Hypothalamus (tissue), 51 donors: ENCODE measurements at regions not wholly inside any gene's neighbourhood (a gene's known extent, or its start where the extent isn't known, plus 50 kb on each side); places are given as distances from the start of the nearest gene placed in this dataset.
"Not testable (repeated sequence)": the region's sequence is repeated elsewhere in the genome, so short reads cannot be mapped to it uniquely, and the experiment has no call there.

Experiments
- DNase-seq, 51 donors: peaks; one replicate each; lab custom pipeline; 2025; lab: John Stamatoyannopoulos, UW

DNA sequence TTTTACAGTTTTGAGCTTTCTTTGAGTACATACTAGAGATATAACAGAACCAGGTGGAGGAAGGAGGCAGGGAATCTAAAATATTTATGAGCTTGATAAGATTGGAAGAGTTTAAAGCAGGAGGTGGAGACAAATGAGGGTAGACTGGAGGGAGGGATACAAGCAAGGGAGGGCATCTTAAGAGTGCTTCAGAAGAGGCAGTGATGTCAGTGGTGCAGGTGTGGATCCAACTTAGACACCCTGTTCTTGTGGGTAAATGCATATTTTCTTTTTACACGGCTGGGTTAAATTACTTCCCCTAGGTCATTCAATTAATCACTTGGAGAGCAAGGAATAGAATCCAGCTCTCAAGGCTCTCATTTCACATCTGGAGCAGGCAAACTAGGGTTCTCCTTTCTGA is 146.1 kb upstream of the LRIG3 start:
- DNase-seq: no peak

DNA sequence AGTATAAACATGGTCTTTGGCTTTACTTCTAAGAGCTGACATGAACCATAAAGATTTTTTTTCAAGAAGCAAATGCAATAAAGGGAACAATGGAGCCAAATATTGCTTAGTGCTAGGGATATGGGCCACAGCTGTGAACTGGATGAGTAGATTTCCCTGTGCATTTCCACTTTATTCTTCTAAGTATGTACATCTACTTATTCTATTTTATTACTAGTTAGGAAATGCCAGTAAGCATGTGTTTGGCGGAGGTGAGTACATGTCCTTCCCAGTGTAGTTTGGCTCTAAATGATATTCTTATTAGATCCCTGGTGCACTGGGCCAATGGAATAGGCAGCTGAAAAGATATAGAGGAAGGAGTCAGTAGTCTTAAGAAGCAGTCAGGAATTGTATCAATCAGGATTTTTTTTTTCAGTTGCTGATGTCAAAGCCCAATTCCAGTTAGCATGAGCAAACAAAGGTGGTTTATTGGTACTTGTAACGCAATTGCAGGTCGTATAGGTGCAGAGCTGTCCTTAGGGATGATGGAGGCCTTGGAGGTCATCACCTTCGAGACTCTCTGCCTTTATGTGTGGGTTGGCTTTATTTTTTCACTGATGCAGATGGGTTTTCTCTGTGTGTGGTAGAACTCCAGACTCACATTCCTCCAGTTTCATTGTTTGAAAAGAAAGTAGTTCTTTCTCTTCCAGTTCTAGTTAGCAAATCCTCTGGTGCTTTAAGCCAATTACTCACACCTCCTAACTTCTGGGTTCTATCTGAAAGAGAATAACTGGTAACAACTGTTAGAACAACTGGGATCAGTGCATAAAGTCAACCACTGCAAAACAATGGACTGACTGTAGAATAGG is 139.0 kb upstream of the LRIG3 start:
- DNase-seq: no peak

DNA sequence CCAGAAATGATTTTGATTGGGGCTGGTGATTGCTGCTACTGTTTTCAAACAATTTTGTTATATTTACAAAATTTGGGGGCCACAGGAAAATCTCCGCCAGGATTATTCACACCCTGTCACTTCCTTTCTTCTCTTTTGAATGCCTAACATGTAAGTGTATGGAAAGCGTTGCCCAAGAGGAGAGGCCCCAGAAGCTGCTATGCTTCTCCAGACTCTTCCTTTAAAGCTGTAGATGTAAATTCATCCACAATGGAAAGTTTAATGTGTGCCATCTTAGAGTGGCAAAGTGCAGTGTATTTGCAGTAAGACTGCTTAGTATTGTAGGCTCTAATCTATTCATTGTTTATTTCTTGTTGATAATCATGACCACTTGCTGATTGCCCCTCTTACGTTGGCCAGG is 136.7 kb upstream of the LRIG3 start:
- DNase-seq: no peak

DNA sequence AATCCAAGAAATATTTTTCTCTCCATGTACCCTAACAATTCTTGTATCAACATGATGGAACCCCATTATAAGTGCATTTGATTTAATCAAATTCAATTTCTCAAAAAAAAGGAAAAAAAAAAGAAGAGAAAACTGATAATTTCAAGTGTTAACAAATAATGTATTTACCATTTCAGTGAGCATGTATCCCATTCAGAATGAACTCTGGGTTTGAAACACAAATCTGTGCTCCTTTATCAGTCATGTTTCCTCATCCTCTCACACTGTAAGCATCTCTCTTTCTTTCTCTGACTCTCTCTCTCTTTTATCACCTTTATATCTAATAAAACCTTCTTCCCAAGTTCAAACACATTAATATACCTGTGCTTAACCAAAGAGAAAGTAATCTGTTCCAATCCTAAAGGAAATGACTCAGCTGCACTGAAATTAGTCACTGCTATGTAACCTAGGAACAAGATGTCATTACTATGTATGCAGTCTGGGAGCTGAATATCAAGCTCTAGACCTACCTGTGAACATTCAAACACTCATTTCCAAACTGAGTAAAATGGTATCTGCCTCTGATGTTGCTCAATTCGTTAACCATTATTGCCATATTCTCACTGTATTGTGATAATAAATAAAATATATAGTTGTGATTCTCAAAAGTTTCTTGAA is 135.0 kb upstream of the LRIG3 start:
- peak in 1 of 51 donors; percentile 12 for DNase-seq

DNA sequence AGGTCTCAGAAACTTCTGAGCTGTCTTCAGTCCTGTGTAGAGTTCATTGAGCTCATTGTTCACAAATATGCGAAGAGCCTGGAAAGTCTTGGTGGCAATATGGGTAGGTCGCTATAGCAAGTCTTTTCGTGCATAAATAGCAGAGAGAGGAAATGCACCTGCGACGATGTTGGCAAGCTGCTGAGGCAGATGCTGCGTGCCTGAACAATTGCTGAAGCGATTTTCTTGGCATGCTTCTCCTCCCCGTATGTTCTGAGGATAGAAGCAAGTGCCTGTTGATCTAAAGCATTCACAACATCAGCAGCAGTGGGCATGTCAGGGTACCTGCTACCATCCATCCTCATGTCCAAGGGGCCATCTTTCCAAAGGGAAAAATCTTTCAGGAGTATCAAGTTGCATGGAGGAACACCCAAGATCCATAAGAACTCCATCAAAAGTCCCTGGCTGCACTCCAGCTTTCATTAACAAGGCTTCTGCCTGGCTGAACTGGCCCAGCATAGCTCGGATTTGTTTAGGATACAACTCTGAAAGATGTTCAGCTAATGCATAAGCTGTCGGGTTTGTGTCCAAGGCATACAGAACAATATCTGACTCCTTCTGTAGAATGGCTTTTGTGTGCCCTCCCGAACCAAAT is 133.1 kb upstream of the LRIG3 start:
- not testable (repeated sequence) for DNase-seq

DNA sequence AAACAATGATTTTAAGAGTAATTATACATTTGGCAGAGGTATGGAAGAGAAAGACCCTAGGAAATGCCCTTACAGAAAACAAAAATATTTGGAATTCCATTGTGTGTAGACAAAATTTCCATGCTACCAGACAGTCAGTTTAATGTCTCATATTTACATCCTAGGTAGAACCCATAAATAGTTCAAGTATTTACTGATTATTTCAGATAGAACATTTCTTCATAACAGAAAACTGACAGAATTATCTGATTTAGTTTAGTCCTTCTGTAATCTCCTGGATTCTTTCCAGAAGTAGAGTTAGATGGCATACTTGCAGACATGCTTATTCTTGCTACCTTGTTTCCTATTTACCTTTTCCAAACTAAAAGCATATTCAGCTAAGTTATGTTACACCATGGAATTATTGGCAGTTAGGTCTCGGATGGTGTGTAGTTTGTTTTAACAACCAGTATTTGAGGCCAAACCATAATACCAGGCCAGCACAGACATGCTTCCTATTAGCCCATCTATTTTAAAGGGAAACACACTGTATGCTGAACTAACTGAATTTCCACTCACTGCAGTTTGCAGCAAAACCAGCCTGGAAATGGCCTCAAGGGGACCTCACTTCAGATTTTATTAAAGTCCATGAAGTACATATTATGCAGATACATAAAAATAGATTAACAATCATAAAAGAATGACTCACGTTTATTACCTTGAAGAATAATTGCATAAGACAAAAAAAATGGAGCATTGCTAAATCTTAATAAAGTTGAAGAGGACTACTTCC is 126.6 kb upstream of the LRIG3 start:
- no peak for DNase-seq

DNA sequence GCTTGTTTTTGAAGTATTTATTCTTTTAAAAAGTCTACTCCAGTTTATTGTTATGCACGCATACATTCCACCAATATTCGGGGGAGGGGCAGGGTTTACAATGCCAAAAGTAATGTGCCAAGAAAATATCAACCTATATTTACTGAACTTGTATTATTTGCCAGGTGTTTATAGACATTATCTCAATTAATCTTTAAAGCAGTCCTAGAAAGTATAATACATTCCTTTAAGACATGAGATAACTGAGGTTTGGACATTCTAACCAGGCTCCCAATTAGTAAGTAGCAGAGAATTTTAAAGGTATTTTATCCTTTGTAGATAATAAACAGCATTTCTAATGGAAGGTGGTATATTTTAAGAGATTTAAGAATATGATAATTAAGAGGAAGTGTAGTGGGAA is 124.5 kb upstream of the LRIG3 start:
- DNase-seq: no peak

DNA sequence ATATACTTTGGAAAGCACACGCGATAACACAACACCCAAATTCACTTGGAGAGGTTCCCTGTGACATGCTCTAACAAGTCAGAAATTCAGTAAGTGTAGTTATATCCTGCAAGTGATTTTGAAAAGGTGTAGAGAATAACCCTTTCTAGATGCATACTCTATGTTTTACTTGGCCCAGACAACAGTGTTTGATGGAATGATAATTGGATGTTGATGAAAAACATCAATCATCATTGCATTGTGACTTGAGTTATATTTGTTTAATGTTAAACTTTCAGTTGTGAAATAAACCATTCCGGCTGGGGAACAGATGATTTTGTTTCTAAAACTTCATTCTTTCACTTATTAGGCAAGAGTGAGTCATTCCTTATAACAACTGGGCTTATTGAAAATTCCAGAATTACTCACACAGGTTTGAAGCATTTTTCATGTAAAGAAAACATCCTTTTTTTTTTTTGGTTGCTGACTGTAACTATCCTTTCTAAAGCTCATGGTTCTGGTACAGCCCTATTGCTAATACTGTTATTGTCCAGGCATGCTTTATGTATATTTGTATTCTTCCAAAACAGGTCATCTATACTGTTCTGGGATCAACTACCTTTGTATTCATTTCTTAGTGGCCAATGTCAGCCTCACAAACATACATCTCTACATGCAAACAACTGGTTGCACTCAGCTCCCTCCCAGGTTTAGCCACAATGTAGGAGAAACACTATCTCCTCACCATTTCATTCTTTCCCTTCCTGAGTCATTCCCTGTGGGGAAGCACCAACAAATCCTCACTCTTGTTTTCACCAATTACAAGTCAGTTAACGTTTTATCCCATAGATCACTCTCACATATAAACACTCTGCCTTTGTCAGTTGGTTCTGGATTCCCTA is 121.2 kb upstream of the LRIG3 start:
- no peak for DNase-seq

DNA sequence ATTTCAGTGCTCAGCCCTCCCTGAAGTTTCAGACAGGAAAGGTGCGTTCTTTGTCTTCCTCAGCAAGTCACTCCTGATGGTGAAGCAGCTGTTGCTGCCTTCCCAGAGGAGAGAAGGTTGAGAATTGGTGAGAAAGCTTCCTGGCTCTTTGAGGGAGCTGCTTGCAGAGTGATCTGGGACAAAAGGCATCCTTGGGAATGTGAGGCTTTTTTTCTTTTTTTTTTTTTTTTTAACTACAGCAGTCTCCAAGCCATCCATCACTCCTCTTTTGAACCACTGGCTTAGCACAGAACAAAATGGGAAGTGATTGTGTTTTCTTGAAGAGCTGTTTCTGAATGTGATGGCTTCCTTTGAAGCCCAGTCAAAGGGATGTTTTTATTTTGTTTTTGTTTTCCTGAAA is 120.4 kb upstream of the LRIG3 start:
- no peak for DNase-seq

DNA sequence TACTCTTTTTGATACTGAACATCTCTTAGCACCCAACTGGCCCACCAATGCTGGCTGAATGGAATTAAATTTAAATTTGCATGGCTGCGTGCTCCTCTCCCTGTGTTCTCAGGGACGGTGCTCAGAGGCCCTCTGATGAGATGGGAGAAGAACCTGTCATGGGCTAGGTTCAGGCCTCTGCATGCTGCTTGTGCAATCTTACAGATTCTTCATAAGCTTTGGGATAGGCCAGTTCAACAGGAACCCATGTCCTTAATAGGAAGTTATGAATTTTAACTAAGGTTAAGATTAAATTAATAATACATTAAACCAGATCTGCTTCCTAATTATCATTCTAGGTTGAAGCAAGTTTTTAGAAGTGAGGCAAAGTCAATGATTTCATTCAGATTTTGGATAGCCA is 119.7 kb upstream of the LRIG3 start:
- DNase-seq: no peak

DNA sequence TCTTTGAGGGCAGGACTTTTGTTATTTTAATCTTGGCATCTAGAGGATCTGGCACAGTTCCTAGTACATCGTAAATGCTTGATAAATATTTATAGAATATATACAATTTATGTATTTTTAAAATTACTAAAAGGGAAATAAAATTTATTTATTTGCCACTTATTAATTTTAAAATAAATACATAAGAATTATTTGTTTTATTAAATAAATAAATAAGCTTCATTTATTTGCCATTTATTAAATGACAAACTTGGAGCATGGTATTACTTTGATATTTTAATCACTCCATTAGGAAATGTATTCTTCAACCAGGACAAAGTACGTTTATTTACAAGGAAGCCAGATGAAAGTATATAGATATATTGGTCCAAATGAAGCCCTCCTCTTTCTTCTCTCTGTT is 118.7 kb upstream of the LRIG3 start:
- DNase-seq: no peak

DNA sequence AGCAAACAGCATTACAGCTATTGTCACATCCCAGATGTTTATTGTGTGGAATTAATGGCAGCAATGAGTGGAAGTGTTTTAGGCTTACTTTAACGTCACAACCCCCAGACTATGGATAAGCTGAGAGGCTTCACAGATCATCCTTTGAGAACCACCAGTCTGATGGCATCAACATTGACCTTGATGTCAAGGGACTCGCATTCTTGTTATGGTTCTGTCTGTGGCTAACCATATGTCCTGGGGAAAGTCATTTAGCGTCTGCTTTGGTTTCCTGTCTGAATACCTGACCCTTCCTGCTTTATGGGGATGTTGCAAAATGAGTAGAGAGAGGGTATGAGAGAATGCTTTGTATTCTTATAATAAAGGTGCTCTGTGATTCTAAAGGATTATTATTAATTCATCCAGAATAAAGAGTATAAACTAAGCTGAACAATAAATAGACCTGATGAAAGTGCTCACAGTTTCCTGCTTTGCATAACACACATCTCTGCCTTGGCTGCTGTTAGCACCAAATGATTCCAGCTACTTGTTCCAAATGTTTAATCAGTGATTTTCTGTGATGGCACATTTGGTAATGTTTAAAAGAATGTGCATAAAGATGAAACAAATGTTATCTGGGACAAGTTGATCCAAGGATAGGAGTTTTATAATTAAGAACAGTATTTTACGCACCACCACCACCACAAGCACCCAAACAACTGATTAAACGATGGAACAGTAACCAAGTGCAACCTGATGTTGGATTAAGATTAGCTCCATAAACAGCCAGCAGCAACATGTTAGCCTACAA is 116.9 kb upstream of the LRIG3 start:
- DNase-seq: peak in 1 of 51 donors; percentile 9

DNA sequence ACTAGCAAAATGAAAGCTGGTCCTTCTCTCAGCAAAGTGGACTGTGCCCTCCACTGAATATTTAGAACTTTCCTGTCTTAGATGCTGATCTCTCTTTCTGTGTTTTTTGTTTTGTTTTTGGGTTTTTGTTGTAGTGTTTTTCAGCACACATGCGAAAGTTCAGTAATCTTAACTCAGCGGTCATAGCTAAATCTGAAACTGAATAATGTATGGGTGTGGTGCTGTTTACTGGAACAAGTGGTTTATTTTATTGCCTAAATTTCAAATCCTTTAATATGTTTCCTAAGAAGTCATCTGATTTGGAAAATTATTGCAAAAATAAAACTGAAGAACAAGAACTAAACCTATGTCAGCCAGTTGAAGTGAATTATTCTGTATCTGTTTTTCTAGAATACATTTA is 116.0 kb upstream of the LRIG3 start:
- no peak for DNase-seq

DNA sequence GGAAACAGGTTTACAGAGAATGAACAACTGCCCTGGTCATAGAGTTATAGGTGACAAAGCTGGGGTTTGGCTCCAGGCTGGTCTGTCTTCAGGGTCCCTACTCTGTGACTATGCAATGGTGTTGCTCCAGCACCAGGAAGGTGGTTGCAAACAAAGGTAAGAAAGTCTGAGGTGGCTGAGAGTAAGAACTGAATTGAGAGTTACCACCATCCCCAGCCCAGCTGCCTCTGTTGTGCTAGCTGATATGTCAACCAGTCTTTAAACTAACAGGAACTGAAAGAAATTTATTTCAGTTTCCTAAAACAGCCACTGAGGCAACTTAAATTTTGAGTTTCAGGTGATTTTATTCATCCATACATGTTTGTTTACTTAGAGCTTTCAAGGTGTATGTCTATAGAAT is 111.0 kb upstream of the LRIG3 start:
- DNase-seq: no peak

DNA sequence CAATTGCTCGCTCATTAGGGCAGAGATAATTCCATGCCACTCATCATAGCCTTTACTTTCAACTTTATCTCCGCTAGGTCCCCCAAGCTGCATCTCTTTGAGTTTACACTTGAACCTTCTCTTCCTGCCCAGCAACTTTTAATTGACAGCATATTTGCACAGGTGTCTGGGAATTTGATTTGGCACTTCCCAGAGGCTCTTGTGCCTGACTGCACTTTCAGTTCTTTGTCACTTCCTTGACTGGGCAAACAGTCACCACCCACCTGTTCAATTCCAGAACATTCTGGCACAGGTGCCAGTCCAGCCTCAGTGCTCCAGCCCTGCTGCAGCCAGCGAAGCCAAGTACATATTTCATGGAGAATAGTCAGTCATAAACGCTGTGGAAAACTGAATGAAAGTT is 110.1 kb upstream of the LRIG3 start:
- no peak for DNase-seq

DNA sequence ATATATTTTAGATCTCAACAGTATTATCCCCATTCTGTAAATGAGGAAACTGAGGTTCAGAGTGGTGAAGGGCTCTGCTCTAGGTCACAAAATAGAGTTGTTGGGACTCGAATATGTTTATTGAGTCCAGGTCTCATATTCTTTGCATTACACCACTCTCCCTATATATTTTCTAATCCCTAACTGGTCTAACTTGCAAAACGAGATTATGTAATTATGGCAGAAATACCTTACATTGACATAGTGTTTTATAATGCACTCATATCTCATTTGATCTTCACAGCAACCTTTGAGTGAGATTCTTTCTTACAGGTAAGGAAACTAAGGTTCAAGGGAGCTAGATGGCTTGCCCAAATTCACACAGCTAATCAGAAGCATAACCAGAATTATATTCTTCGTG is 106.9 kb upstream of the LRIG3 start:
- no peak for DNase-seq

DNA sequence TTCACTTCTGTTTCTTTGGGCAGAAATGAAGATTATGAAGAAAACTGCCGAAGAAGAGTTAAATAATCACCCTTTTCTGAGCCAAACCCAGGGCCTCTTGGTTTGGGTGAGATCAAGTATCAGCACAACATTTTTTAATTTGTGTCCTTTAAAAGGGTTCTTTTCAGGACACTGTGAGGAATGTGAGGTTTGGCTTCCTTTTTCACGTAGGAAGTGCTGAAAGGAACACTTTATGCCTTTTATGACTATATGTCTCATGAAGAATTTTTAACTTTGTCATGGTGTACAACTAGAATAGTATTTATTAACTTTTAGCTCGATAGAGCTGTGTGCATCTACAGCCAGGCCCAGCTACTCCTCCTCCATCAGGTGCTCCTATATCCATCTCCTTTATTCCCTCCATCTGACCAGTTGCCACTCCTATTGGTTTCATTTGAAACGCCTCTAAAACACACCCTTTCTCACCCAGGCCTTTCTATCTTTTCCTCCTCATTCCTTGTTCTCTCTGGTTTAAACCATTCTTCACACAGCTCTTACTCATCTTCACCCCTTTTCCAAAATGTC is 103.6 kb upstream of the LRIG3 start:
- DNase-seq: no peak

DNA sequence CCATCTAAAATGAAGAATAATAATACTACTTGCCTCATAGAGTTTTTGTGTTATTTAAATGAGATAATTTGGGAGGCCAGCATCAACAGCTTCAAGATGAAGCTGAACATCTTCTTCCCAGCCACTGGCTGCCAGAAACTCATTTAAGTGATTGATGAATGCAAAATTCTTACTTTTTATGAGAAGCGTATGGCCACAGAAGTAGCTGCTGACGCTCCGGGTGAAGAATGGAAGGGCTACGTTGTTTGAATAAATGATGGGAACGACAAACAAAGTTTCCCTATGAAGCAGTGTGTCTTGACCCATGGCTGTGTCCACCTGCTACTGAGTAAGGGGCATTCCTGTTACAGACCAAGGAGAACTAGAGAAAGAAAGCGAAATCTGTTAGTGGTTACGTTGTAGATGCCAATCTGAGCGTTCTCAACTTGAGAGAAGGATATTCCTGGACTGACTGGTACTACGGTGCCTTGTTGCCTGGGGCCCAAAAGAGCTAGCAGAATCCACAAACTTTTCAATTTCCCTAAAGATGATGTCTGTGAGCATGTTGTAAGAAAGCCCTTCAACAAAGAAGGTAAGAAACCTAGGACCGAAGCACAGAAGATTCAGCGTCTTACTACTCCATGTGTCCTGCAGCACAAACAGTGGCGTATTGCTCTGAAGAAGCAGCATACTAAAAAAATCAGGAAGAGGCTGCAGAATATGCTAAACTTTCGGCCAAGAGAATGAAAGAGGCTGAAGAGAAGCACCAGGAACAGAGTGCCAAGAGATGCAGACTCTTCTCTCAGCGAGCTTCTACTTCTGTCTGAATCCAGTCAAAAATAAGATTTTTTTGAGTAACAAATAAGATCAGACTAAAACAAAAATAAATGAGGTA is 100.0 kb upstream of the LRIG3 start:
- DNase-seq: no peak
